HL-60 (cell line): ENCODE measurements at regions not wholly inside any gene's neighbourhood (a gene's known extent, or its start where the extent isn't known, plus 50 kb on each side); places are given as distances from the start of the nearest gene placed in this dataset.

Experiments
- CTCF ChIP-seq: IDR thresholded peaks from one replicate; pipeline ENCODE4 v1.5.1; 2011; ENCODE audit warnings: low read length, control low read depth, inconsistent platforms; ENCODE audit not compliant: insufficient read depth
- GABPA ChIP-seq: IDR thresholded peaks from 2 replicates; pipeline ENCODE4 v1.6.1; 2012; ENCODE audit warnings: low read depth
- POLR2AphosphoS5 ChIP-seq: IDR thresholded peaks from 2 replicates; pipeline ENCODE4 v1.6.1; 2012; ENCODE audit warnings: low read depth
- REST ChIP-seq: IDR thresholded peaks from 2 replicates; pipeline ENCODE4 v1.6.1; 2012; ENCODE audit warnings: low read depth; ENCODE audit not compliant: insufficient replicate concordance

- no peak for TF ChIP-seq CTCF
- no peak for TF ChIP-seq GABPA
- TF ChIP-seq POLR2AphosphoS5, result no peak
- no peak for TF ChIP-seq REST
Observed at GRCh38 chr2:161488131-161488699, 72.1 kb downstream of the TBR1 start.
